ENCODE measurements at regions not wholly inside any gene's neighbourhood (a gene's known extent, or its start where the extent isn't known, plus 50 kb on each side); places are given as distances from the start of the nearest gene placed in this dataset.

- no peaks in the 10 kb centered on the region for H3K9me3 ChIP-seq
- no peaks in the 10 kb centered on the region for H3K4me1 ChIP-seq
- H3K36me3 ChIP-seq = no peaks in the 10 kb centered on the region
- ATAC-seq = no peak
- no peaks in the 10 kb centered on the region for H3K27me3 ChIP-seq
- no peak for TF ChIP-seq CTCF (IDR thresholded peaks at IDR 0.05)
- DNase-seq = no peak
- 69 to 75% methylated on average over 5 of the region's 5 CpGs for WGBS, 2 donors
- no peak for FAIRE-seq
- no peak overlapping the region for H3K4me3 ChIP-seq
- no peak overlapping the region for H3K27ac ChIP-seq
- intact Hi-C loops (cut with DNase I) = no loop called here
These were observed 243.7 kb downstream of the NDUFA10 start for GRCh38 chr2:239781454-239781853.

GRCh38 chr2:239780236-239780994 lies 244.7 kb downstream of the NDUFA10 start:
- no peak for FAIRE-seq
- Histone ChIP-seq H3K27ac (no peak overlapping the region), H3K9me3 (no peaks in the 10 kb centered on the region), H3K4me3 (no peak overlapping the region), H3K27me3 (no peaks in the 10 kb centered on the region), H3K36me3 (no peaks in the 10 kb centered on the region), H3K4me1 (no peaks in the 10 kb centered on the region)
- no peak for TF ChIP-seq CTCF (IDR thresholded peaks at IDR 0.05)
- DNase-seq = peak in 2 of 6 donors; percentile 22 to 23
- no peak for ATAC-seq
- 70 to 78% methylated on average over 19 of the region's 19 CpGs for WGBS, 2 donors
- intact Hi-C loops (cut with DNase I) = no loop called here

- Histone ChIP-seq H3K4me1 (no peaks in the 10 kb centered on the region), H3K36me3 (no peaks in the 10 kb centered on the region), H3K4me3 (no peak overlapping the region), H3K9me3 (no peaks in the 10 kb centered on the region), H3K27ac (no peak overlapping the region), H3K27me3 (no peaks in the 10 kb centered on the region)
- FAIRE-seq = no peak
- ATAC-seq = no peak
- no peak for TF ChIP-seq CTCF (IDR thresholded peaks at IDR 0.05)
- intact Hi-C loops (cut with DNase I) = no loop called here
- DNase-seq = peak in 3 of 6 donors; percentile 11 to 39 (median 29)
- 74 to 89% methylated on average over 10 of the region's 10 CpGs for WGBS, 2 donors
These were observed 245.6 kb downstream of the NDUFA10 start for GRCh38 chr2:239779584-239779983.

GRCh38 chr2:239778861-239779558 lies 246.1 kb downstream of the NDUFA10 start:
- Histone ChIP-seq H3K27ac (no peak overlapping the region), H3K4me3 (no peak overlapping the region), H3K27me3 (no peaks in the 10 kb centered on the region), H3K4me1 (no peaks in the 10 kb centered on the region), H3K36me3 (no peaks in the 10 kb centered on the region), H3K9me3 (no peaks in the 10 kb centered on the region)
- TF ChIP-seq CTCF (IDR thresholded peaks at IDR 0.05) = no peak
- intact Hi-C loops (cut with DNase I) = no loop called here
- peak in 3 of 6 donors; percentile 8 to 37 (median 36) for DNase-seq
- WGBS, 2 donors = 79 to 86% methylated on average over 13 of the region's 13 CpGs
- FAIRE-seq = no peak
- ATAC-seq = no peak

Measured in pancreas (tissue), 10 donors.